Natural killer cell (primary cell): ENCODE measurements at regions not wholly inside any gene's neighbourhood (a gene's known extent, or its start where the extent isn't known, plus 50 kb on each side); places are given as distances from the start of the nearest gene placed in this dataset.

Experiments used
- ATAC-seq, 3 donors: fragments of 150-1000 bp in 2 of 3; fragments of 200-7000 bp in 1 of 3; cut with Tn5 transposase; 1 replicate in 1 of 3; 2 replicates in 2 of 3; pipeline ENCODE4 v1.10.0; 2021; ENCODE audit warnings: mild to moderate bottlenecking in 2 of 3, moderate library complexity in 2 of 3
- DNase-seq, 2 donors: peaks; one replicate each; pipeline versions ENCODE4 v3.0.0 to v3.0.0-alpha.2; 2013 to 2021; ENCODE audit warnings: mixed read lengths in 1 of 2
- H3K27ac ChIP-seq: one replicate; pipeline ENCODE4 v1.5.1; 2013; ENCODE audit warnings: mild to moderate bottlenecking, low read length
- H3K27me3 ChIP-seq: one replicate; pipeline ENCODE4 v1.6.1; 2013; ENCODE audit warnings: low read length; ENCODE audit not compliant: control insufficient read depth, insufficient read depth
- H3K36me3 ChIP-seq: one replicate; pipeline ENCODE4 v1.6.1; 2013; ENCODE audit warnings: low read length; ENCODE audit not compliant: control insufficient read depth, insufficient read depth
- H3K4me1 ChIP-seq: one replicate; pipeline ENCODE4 v1.6.1; 2013; ENCODE audit warnings: low read length; ENCODE audit not compliant: control insufficient read depth, insufficient read depth
- H3K4me3 ChIP-seq: one replicate; pipeline ENCODE4 v1.5.1; 2013; ENCODE audit warnings: low read length
- H3K9me3 ChIP-seq: one replicate; pipeline ENCODE4 v1.6.1; 2013; ENCODE audit warnings: low read length; ENCODE audit not compliant: control insufficient read depth, insufficient read depth
- H3K27ac Mint-ChIP-seq, 2 donors: one replicate each; pipeline ENCODE4 v1.8.0; 2022; ENCODE audit warnings: mild to moderate bottlenecking in 2 of 2, mixed read lengths in 2 of 2, moderate library complexity in 1 of 2
- H3K27me3 Mint-ChIP-seq, 2 donors: one replicate each; pipeline ENCODE4 v1.8.0; 2022; ENCODE audit warnings: low read depth in 2 of 2, mixed read lengths in 2 of 2
- H3K36me3 Mint-ChIP-seq: one replicate; pipeline ENCODE4 v1.8.0; 2022; ENCODE audit warnings: mixed read lengths
- H3K4me1 Mint-ChIP-seq, 2 donors: one replicate each; pipeline ENCODE4 v1.8.0; 2022; ENCODE audit warnings: mixed read lengths in 2 of 2
- H3K4me3 Mint-ChIP-seq: one replicate; pipeline ENCODE4 v1.8.0; 2022; ENCODE audit warnings: mild to moderate bottlenecking, moderate library complexity, mixed read lengths
- H3K9me3 Mint-ChIP-seq, 2 donors: one replicate each; pipeline ENCODE4 v1.8.0; 2022; ENCODE audit warnings: mixed read lengths in 2 of 2
- WGBS: methylation state at CpG from one replicate; pipeline ENCODE4 v1.1.7; 2013; ENCODE audit warnings: missing lambda C conversion rate; ENCODE audit not compliant: insufficient coverage; 5-methylcytosine and 5-hydroxymethylcytosine counted together
- intact Hi-C: fragments of 100-400 bp; cut with micrococcal nuclease; formaldehyde crosslinking; loops from one replicate; pipeline ENCODE4 v1.14.2; 2022
- TF ChIP-seq, protein P1 (sequence below): fragments of 200-600 bp; IDR thresholded peaks from one replicate; pipeline ENCODE4 v1.8.0; 2022; ENCODE audit warnings: antibody characterized with exemption

DNA sequence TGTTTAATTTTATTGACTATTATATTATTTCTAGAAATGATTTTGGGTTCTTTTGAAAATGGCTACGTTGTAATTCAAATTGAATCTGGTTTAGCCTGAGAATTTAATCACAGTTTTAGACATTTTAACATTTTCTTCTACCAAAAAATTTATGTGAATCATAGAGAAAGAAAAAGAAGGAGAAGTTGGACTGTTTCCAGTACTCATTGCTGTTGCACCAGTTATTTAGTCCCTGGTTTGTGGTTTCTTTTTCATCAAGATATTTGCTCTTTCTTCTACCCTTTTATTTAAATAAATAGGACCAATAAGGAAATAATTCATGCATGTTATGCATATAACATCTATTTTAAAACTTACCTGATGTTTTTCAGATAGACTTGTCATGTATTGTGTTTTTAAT is 1337.1 kb downstream of the ROBO1 start:
- H3K9me3 Mint-ChIP-seq = peaks cover 9 to 15% of the 10 kb centered on the region in 2 donors
- Histone ChIP-seq H3K4me1 (no peaks in the 10 kb centered on the region), H3K27ac (no peak overlapping the region), H3K9me3 (peaks cover 3% of the 10 kb centered on the region), H3K27me3 (no peaks in the 10 kb centered on the region), H3K4me3 (no peak overlapping the region), H3K36me3 (no peaks in the 10 kb centered on the region)
- H3K4me1 Mint-ChIP-seq = no peaks in the 10 kb centered on the region
- intact Hi-C loops = no loop called here
- no peak for ATAC-seq
- no peaks in the 10 kb centered on the region for H3K27me3 Mint-ChIP-seq
- no peak for DNase-seq
- H3K4me3 Mint-ChIP-seq = no peak overlapping the region
- WGBS = no CpG with 5 or more reads among the region's 1 CpG
- no peak overlapping the region for H3K27ac Mint-ChIP-seq
- H3K36me3 Mint-ChIP-seq = no peaks in the 10 kb centered on the region
- TF ChIP-seq, protein P1, sequence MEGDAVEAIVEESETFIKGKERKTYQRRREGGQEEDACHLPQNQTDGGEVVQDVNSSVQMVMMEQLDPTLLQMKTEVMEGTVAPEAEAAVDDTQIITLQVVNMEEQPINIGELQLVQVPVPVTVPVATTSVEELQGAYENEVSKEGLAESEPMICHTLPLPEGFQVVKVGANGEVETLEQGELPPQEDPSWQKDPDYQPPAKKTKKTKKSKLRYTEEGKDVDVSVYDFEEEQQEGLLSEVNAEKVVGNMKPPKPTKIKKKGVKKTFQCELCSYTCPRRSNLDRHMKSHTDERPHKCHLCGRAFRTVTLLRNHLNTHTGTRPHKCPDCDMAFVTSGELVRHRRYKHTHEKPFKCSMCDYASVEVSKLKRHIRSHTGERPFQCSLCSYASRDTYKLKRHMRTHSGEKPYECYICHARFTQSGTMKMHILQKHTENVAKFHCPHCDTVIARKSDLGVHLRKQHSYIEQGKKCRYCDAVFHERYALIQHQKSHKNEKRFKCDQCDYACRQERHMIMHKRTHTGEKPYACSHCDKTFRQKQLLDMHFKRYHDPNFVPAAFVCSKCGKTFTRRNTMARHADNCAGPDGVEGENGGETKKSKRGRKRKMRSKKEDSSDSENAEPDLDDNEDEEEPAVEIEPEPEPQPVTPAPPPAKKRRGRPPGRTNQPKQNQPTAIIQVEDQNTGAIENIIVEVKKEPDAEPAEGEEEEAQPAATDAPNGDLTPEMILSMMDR = no peak

DNA sequence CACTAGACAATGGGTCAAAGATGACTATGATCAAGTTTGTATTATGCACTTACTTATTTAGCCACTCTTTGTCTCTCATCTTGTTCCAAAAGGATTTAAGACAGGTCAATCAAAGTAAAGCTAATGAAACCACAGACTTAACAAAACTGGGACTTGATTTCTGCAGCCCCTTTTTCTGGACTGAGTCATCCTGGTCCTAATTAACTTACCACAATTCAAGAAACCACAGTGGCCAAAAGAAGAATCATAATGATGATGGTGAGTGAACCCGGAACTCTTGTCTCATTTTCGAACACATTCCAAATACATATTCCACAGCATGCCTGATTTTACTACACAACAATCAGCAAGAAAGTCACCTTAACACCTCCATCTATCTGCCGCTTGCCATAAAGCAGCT is 1333.0 kb downstream of the ROBO1 start:
- H3K4me3 Mint-ChIP-seq = no peak overlapping the region
- TF ChIP-seq, protein P1 = no peak
- no peak for DNase-seq
- Histone ChIP-seq H3K4me1 (no peaks in the 10 kb centered on the region), H3K27me3 (no peaks in the 10 kb centered on the region), H3K27ac (no peak overlapping the region), H3K9me3 (peaks cover 3% of the 10 kb centered on the region), H3K4me3 (no peak overlapping the region), H3K36me3 (no peaks in the 10 kb centered on the region)
- intact Hi-C loops = no loop called here
- H3K36me3 Mint-ChIP-seq = no peaks in the 10 kb centered on the region
- no peaks in the 10 kb centered on the region for H3K4me1 Mint-ChIP-seq
- no peak for ATAC-seq
- H3K27ac Mint-ChIP-seq = no peak overlapping the region
- H3K27me3 Mint-ChIP-seq = no peaks in the 10 kb centered on the region
- peaks cover 8 to 11% of the 10 kb centered on the region in 2 donors for H3K9me3 Mint-ChIP-seq
- 92% methylated on average over 3 of the region's 3 CpGs for WGBS

DNA sequence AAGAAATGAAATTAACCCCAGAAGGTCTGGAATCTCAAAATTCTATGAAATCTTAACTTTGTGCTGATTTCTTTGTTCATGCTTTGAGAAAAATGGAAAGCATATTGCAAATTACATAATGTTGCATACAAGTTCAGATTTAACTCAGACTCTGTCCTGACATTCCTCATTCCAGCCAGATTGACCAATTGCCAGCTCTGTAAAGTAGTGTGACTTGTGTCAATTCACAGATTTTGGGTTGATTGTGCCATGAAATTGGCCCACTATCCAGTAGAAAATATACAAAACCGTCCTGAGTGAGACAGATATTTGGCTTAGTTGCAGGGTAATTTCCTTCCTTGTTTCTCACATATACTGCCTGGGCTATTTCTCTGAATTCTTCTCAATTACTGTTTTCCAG is 1312.6 kb downstream of the ROBO1 start:
- no peak overlapping the region for H3K4me3 ChIP-seq
- intact Hi-C loops = no loop called here
- no peaks in the 10 kb centered on the region for H3K36me3 ChIP-seq
- peaks cover 13 to 14% of the 10 kb centered on the region in 2 donors for H3K9me3 Mint-ChIP-seq
- no peak overlapping the region for H3K27ac ChIP-seq
- H3K4me1 Mint-ChIP-seq = no peaks in the 10 kb centered on the region
- ATAC-seq (no peak), DNase-seq (no peak)
- no peaks in the 10 kb centered on the region for H3K4me1 ChIP-seq
- H3K27me3 Mint-ChIP-seq = no peaks in the 10 kb centered on the region
- TF ChIP-seq, protein P1 = no peak
- H3K36me3 Mint-ChIP-seq = peaks cover 6% of the 10 kb centered on the region
- 50% methylated on average over 1 of the region's 1 CpG for WGBS
- no peak overlapping the region for H3K27ac Mint-ChIP-seq
- H3K9me3 ChIP-seq = peaks cover 4% of the 10 kb centered on the region
- no peak overlapping the region for H3K4me3 Mint-ChIP-seq
- no peaks in the 10 kb centered on the region for H3K27me3 ChIP-seq

DNA sequence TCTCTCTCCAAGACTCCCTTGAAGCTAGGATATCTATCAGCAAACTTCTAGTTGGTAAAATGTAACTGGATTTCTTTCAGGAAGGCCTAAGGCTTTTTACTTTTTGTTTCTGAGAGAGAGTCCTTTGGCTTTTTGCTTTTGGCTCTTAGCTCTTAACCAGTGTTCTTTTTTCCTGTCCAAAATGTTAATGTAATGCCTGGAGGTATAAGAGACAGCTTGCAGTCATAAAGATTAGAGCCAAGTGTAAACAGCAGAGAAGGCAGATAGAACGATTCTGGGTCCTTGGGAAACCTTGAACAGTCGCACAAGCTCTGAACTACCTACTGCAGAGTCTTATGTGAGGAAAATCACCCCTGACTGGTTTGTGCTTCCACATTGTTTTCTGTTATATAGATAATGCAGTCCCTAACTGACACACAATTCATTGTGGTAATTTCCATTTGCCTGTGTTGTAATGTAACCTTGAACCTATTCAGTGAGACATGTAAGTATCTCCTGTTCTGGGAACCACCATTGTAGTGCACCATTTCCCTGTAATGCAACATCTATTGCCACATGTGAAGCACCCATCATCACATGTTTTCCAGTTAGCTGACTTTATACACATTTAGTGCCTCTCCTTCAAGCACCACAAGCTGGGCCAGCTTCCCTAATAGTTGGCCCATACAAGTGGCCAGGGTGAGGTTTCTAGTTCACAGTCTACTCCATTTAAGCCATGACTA is 1311.9 kb downstream of the ROBO1 start:
- Mint-ChIP-seq H3K4me3 (no peak overlapping the region), H3K27me3 (no peaks in the 10 kb centered on the region), H3K4me1 (no peaks in the 10 kb centered on the region), H3K36me3 (peaks cover 6% of the 10 kb centered on the region), H3K27ac (no peak overlapping the region), H3K9me3 (peaks cover 13 to 18% of the 10 kb centered on the region in 2 donors)
- peaks cover 4% of the 10 kb centered on the region for H3K9me3 ChIP-seq
- H3K36me3 ChIP-seq = no peaks in the 10 kb centered on the region
- no peak overlapping the region for H3K27ac ChIP-seq
- H3K4me3 ChIP-seq = no peak overlapping the region
- DNase-seq = no peak
- no peaks in the 10 kb centered on the region for H3K27me3 ChIP-seq
- 65% methylated on average over 2 of the region's 2 CpGs for WGBS
- intact Hi-C loops = no loop called here
- no peak for ATAC-seq
- no peaks in the 10 kb centered on the region for H3K4me1 ChIP-seq
- TF ChIP-seq, protein P1 = no peak
